Activated CD4-positive, alpha-beta T cell treated with anti-CD3 and anti-CD28 coated beads, Interleukin-2, amount 10 ng/mL, durations not matched to agents 7 days and 5 days (primary cell): ENCODE measurements at regions not wholly inside any gene's neighbourhood (a gene's known extent, or its start where the extent isn't known, plus 50 kb on each side); places are given as distances from the start of the nearest gene placed in this dataset.

Experiments
- CTCF ChIA-PET: fragments of 350-600 bp; sonication (Branson Sonifier 250); formaldehyde crosslinking; loops from one replicate; lab custom pipeline; 2021; ENCODE audit warnings: antibody characterized with exemption; lab: Charles Lee
- POLR2A ChIA-PET: fragments of 350-600 bp; sonication (Branson Sonifier 250); formaldehyde crosslinking; loops from one replicate; lab custom pipeline; 2021; ENCODE audit warnings: antibody characterized with exemption; lab: Charles Lee
- DNase-seq: peaks from one replicate; pipeline ENCODE4 v3.0.0-alpha.2; 2020
- H3K27ac Mint-ChIP-seq: one replicate; pipeline ENCODE4 v1.8.0; 2021; ENCODE audit warnings: mild to moderate bottlenecking, moderate library complexity, mixed read lengths
- H3K27me3 Mint-ChIP-seq: one replicate; pipeline ENCODE4 v1.8.0; 2021; ENCODE audit warnings: mixed read lengths
- H3K36me3 Mint-ChIP-seq: one replicate; pipeline ENCODE4 v1.8.0; 2021; ENCODE audit warnings: low read depth, mixed read lengths
- H3K4me1 Mint-ChIP-seq: one replicate; pipeline ENCODE4 v1.8.0; 2021; ENCODE audit warnings: mixed read lengths
- H3K4me3 Mint-ChIP-seq: one replicate; pipeline ENCODE4 v1.8.0; 2021; ENCODE audit warnings: mild to moderate bottlenecking, moderate library complexity, mixed read lengths
- H3K9me3 Mint-ChIP-seq: one replicate; pipeline ENCODE4 v1.8.0; 2021; ENCODE audit warnings: mixed read lengths

DNA sequence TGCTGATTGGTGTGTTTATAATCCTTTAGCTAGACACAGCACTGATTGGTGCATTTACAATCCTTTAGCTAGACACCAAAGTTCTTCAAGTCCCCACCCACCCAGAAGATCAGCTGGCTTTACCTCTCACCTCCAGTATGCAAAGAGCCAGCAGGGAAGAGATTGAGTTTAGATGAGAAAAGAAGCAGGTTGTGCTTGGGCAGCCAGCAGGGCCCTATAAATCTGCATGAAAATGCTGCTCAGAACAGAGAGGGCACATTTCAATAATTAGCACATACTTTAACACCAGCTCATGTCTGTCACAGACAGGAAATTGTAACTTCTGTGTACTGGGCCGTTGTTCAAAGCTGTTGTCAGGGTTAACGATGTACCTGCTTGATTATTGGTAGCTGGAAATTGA, 1204.3 kb downstream of the UQCRFS1 start:
- Mint-ChIP-seq H3K36me3 (no peaks in the 10 kb centered on the region), H3K9me3 (peaks cover 3% of the 10 kb centered on the region), H3K27me3 (no peaks in the 10 kb centered on the region), H3K4me1 (no peaks in the 10 kb centered on the region), H3K27ac (no peak overlapping the region), H3K4me3 (no peak overlapping the region)
- ChIA-PET CTCF (no interaction called here), POLR2A (no interaction called here)
- DNase-seq, result no peak

DNA sequence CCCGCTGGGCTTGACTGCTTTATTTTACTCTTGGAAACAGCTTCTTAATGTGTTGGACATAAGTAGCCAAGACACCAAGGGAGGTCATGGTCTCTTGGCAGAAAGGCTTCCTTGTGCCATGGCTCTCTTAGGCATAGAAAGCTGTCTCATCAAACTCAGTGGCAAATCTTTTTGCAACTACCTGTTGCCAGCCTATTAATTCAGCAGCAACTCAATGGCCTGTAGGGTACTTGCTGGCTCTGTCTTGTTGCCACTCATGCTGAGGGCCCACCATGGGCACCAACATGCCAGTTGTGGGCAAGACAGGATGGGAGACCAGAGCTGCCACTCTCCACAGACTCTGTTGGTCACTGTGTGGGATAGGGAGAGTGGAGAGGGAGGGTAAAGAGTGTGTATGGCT, 1209.4 kb downstream of the UQCRFS1 start:
- Mint-ChIP-seq H3K9me3 (no peaks in the 10 kb centered on the region), H3K4me1 (no peaks in the 10 kb centered on the region), H3K27ac (no peak overlapping the region), H3K36me3 (no peaks in the 10 kb centered on the region), H3K27me3 (no peaks in the 10 kb centered on the region), H3K4me3 (no peak overlapping the region)
- CTCF ChIA-PET, result no interaction called here
- no peak for DNase-seq
- POLR2A ChIA-PET, result no interaction called here

DNA sequence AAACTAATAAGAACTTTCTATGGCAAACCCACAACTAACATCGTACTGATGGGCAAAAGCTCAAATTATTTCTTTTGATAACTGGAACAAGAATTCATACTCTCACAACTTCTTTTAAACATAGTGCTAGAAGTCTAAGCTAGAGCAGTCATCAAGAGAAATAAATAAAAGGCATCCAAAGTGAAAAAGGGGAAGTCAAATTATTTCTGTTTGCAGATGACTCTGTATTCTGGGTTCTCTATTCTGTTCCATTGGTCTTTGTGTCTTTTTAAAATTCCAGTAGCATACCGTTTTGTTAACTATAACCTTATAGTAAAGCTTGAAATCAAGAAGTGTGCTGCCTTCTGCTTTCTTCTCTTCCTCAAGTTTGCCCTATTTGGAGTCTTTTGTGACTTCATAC, 1215.9 kb downstream of the UQCRFS1 start:
- no peaks in the 10 kb centered on the region for H3K27me3 Mint-ChIP-seq
- POLR2A ChIA-PET, result no interaction called here
- CTCF ChIA-PET, result no interaction called here
- no peak overlapping the region for H3K4me3 Mint-ChIP-seq
- no peaks in the 10 kb centered on the region for H3K9me3 Mint-ChIP-seq
- no peak overlapping the region for H3K27ac Mint-ChIP-seq
- DNase-seq, result no peak
- H3K4me1 Mint-ChIP-seq, result no peaks in the 10 kb centered on the region
- H3K36me3 Mint-ChIP-seq, result no peaks in the 10 kb centered on the region

DNA sequence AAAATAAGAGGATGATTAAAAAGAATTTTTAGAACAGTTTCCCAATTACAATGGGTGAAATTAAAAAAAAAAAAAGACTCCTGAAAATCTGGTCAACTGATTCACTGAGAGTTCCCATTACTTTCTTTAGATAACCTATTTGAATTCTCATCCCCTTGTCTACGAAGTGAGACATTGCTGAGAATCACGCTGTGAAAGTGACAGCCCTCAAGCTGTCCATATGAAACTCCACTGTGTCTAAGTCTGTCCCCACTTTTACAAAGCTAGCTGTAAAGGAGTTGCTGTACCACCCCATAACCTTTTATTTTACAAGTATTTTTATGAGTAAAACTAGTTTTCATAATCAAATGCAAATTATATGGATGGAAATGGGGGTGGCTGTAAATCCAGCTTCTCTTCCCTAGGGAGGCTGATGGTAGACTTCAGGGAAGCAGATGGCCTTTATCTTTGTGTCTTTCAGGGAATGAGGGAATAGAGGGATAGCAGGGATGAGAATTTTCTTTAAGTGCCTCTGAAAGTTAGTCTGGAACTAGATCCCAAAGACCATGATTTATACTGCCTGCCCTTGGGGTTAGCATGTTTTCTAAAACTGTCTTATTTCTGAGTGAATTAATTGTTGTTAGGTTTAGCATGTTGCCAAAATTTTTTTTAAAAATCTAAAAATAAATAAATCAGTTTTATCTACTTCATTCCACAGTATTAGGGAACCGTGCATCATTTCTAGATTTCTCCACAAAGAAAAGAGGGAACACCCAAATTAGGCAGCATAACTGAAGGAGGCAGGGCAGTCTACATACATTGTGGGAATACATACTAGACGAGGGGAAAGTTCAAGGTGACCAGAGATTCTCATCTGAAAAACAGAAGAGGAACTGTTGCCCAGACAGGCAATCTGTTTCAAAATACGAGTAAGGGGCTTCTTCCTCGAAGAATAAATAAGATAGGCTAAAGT, 1219.1 kb downstream of the UQCRFS1 start:
- CTCF ChIA-PET, result no interaction called here
- H3K9me3 Mint-ChIP-seq, result no peaks in the 10 kb centered on the region
- DNase-seq, result no peak

DNA sequence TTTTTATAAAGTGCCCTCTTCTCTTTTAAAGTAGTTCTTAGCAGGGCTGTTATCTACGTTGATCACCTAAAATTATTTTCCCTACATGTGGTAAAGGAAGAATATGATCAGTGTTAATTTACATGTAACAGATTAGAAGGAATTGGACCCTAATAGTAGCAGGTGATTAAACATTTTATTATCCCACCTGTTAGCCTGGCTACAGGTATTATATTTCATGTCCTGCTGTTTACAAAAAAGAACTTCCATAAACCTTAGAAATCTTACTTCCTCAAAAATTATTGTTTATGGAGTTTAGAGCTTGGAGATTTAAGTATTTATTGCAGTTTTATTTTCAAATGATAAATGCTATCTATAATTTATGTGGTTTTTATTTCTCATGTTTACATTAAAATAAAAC, 1226.7 kb downstream of the UQCRFS1 start:
- Mint-ChIP-seq H3K27ac (no peak overlapping the region), H3K9me3 (no peaks in the 10 kb centered on the region), H3K36me3 (no peaks in the 10 kb centered on the region), H3K27me3 (no peaks in the 10 kb centered on the region), H3K4me3 (no peak overlapping the region), H3K4me1 (no peaks in the 10 kb centered on the region)
- DNase-seq, result no peak
- CTCF ChIA-PET, result no interaction called here
- POLR2A ChIA-PET, result no interaction called here

More for the DNA sequence above, 1219.1 kb downstream of the UQCRFS1 start:
- no peaks in the 10 kb centered on the region for H3K27me3 Mint-ChIP-seq
- no peak overlapping the region for H3K27ac Mint-ChIP-seq
- H3K4me1 Mint-ChIP-seq, result no peaks in the 10 kb centered on the region
- POLR2A ChIA-PET, result no interaction called here
- H3K4me3 Mint-ChIP-seq, result no peak overlapping the region
- no peaks in the 10 kb centered on the region for H3K36me3 Mint-ChIP-seq

DNA sequence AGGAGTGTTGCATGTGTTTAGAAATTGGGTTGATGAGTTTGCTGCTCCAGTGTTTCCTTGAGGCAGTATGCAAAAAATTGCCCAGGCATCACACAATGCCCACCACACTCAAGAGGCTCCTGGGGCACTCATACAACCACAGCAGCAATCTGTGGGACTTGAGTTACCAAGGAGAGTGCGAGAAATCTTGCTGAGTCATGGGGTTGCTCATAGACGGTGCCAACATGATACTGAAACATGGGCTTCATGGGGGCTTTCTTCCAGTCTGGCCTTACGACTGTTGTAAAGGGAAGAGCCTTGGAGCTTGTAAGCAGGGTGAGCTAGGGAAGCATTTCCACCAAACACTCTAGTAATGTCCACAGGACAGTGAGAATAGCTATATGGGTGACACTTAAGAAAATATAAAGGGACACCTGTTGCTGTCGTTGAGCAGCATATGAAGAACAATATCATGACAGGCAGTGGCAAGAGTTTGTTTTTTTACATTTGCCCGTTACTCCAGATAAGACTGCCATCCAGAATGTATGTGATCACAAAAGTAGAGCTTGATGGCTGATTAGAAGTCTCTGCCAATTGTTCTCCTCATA, 1237.4 kb downstream of the UQCRFS1 start:
- CTCF ChIA-PET, result no interaction called here
- no peaks in the 10 kb centered on the region for H3K27me3 Mint-ChIP-seq

DNA sequence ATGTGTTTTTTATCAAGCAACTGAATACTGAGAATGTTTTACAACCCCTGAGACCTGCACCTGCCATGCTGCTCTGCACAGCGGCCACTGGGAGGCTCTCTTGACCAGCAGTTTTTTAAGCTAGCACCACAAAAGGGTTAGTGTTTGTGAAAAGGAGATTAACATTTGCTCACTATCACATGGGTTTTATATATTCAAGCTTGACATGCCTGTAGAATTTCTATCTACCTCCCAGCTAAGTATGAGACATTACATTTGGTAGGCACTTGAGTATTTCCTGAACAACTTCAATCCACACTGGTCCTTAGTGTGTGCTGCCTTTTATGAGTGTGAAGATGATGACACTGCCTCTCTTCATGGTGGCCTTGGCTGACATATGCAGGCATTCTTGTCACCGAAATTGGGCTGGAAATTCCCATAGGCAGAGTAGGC, 1238.9 kb downstream of the UQCRFS1 start:
- no peak overlapping the region for H3K27ac Mint-ChIP-seq

More for the DNA sequence above, 1237.4 kb downstream of the UQCRFS1 start:
- Mint-ChIP-seq H3K9me3 (no peaks in the 10 kb centered on the region), H3K4me3 (no peak overlapping the region), H3K4me1 (no peaks in the 10 kb centered on the region), H3K27ac (no peak overlapping the region), H3K36me3 (no peaks in the 10 kb centered on the region)
- POLR2A ChIA-PET, result no interaction called here
- no peak for DNase-seq

DNA sequence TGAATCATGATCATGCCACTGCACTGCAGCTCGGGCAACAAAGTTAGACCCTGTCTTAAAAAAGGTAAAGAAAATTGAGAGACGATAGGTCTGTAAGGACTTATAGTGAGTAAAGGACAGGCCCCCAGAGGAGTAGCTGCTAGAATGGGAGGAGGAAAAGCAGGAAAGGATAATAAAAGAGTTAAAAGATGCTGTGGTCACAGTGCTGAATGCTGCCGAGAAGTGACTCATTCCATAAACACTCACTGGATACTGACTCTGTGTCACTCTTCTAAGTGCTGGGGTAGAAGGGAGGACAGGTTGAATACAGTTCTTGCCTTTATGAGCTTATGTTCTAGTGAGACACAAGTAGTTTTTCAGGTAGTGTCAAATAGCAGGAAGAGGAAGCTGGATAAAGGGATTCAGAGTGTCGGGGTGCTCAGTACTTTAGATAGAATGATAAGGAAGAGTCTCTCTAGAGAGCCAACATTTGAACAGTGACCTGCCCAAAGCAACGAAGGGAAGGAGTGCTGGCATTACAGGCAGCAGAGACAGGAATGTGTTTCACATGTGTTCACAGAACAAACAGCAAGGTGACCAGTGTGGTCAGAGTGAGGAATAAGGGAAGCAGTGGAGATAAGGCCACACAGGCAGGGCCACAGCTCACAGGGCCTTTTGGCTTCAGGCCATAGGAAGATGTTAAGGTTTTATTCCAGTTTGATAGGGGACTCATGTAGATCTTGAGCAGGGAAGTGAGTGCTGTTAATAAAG, 1240.5 kb downstream of the UQCRFS1 start:
- Mint-ChIP-seq H3K4me1 (no peaks in the 10 kb centered on the region), H3K27ac (no peak overlapping the region), H3K27me3 (no peaks in the 10 kb centered on the region), H3K9me3 (no peaks in the 10 kb centered on the region), H3K36me3 (no peaks in the 10 kb centered on the region), H3K4me3 (no peak overlapping the region)
- DNase-seq, result no peak
- CTCF ChIA-PET, result no interaction called here
- POLR2A ChIA-PET, result no interaction called here

More for the DNA sequence above, 1238.9 kb downstream of the UQCRFS1 start:
- Mint-ChIP-seq H3K27me3 (no peaks in the 10 kb centered on the region), H3K36me3 (no peaks in the 10 kb centered on the region), H3K4me3 (no peak overlapping the region), H3K4me1 (no peaks in the 10 kb centered on the region), H3K9me3 (no peaks in the 10 kb centered on the region)
- POLR2A ChIA-PET, result no interaction called here
- peak; percentile 11 for DNase-seq
- CTCF ChIA-PET, result no interaction called here

DNA sequence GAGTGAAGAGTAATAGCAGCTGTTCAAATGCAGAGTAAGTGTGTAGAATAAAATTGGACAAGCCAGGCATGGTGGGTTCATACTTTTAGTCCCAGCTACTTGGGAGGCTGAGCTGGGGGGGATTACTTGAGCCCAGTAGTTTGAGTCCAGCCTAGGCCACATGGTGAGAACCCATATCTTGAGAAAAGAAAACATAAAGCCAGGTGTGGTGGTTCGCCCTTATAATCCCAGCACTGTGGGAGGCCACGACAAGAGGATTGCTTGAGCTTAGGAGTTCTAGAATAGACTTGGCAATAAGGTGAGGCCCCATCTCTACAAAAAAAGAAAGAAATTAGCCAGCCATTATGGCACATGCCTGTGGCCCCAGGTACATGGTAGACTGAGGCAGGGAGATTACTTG, 1241.1 kb downstream of the UQCRFS1 start:
- Mint-ChIP-seq H3K27me3 (no peaks in the 10 kb centered on the region), H3K4me1 (no peaks in the 10 kb centered on the region), H3K4me3 (no peak overlapping the region), H3K27ac (no peak overlapping the region), H3K9me3 (no peaks in the 10 kb centered on the region), H3K36me3 (no peaks in the 10 kb centered on the region)
- no peak for DNase-seq
- CTCF ChIA-PET, result no interaction called here
- POLR2A ChIA-PET, result interaction anchor here (0.5 kb wide), 1 partner anchor 609 kb away, joined by 5 read pairs; no protein-coding TSS in a partner anchor

DNA sequence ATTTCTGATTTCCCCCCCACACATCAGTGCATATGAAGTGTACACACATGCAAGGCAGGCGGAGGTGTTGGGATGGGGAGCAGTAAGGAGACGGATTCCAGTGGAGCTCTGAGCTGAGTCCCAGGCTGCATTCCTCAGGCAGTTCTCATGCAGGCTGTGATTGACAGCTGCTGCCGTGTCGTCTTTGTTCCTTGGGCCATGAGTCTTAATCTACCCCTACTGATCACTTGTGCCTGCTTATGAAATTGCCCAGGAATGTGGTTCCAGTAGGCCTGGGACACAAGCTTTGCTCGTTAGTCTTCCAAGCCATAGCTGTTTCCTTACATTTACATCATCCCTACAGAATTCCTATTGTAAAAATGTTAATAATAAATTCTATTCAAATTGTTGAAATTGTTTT, 1241.9 kb downstream of the UQCRFS1 start:
- H3K4me3 Mint-ChIP-seq, result no peak overlapping the region
- ChIA-PET POLR2A (no interaction called here), CTCF (no interaction called here)
- no peak for DNase-seq
- no peak overlapping the region for H3K27ac Mint-ChIP-seq
- H3K9me3 Mint-ChIP-seq, result no peaks in the 10 kb centered on the region
- no peaks in the 10 kb centered on the region for H3K36me3 Mint-ChIP-seq
- H3K4me1 Mint-ChIP-seq, result no peaks in the 10 kb centered on the region
- H3K27me3 Mint-ChIP-seq, result no peaks in the 10 kb centered on the region

DNA sequence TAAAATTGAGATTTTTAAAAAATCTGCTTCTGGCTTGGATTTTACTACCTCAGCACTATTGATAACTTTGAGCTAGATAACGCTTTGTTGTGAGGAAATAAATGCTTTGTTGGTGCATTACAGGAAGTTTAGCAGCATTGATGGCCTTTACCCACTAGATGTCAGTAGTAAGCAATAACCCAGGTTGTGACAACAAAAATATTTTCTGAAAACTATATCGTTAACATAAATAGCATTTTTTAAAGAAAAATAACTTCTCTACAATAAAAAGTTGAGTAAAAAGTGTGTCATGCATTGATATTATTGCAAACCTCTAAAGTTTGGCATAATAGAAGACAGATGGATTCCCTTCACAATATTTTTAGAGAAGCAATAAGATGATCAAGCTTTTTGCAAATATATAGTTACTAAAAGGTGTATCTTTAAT, 1246.5 kb downstream of the UQCRFS1 start:
- CTCF ChIA-PET, result no interaction called here
- POLR2A ChIA-PET, result no interaction called here
- H3K27ac Mint-ChIP-seq, result no peak overlapping the region
- no peak overlapping the region for H3K4me3 Mint-ChIP-seq
- H3K4me1 Mint-ChIP-seq, result no peaks in the 10 kb centered on the region
- H3K36me3 Mint-ChIP-seq, result no peaks in the 10 kb centered on the region
- H3K27me3 Mint-ChIP-seq, result peaks cover 4% of the 10 kb centered on the region
- H3K9me3 Mint-ChIP-seq, result no peaks in the 10 kb centered on the region
- DNase-seq, result peak; percentile 9

DNA sequence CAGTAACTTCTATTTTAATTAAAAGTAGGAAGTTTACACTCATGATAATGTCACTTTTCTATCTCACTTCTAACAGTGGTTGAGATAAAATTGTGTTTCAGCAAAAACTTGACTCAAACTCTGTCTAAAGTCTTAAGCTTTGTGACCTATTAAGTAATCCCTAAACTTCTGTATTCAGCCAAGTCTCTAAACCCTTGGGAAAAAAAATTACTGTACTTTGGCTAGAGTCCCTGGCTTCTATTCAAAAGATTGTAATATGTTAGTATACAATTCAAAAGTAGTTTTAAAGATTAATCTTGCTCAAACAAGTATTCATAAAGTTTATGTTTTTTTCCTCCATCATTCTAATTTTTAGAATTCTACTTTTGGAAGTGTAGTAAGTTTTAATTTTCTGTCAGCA, 1248.8 kb downstream of the UQCRFS1 start:
- CTCF ChIA-PET, result no interaction called here
- Mint-ChIP-seq H3K36me3 (no peaks in the 10 kb centered on the region), H3K4me3 (no peak overlapping the region), H3K27ac (no peak overlapping the region), H3K27me3 (peaks cover 4% of the 10 kb centered on the region), H3K4me1 (no peaks in the 10 kb centered on the region), H3K9me3 (no peaks in the 10 kb centered on the region)
- DNase-seq, result no peak
- POLR2A ChIA-PET, result no interaction called here

DNA sequence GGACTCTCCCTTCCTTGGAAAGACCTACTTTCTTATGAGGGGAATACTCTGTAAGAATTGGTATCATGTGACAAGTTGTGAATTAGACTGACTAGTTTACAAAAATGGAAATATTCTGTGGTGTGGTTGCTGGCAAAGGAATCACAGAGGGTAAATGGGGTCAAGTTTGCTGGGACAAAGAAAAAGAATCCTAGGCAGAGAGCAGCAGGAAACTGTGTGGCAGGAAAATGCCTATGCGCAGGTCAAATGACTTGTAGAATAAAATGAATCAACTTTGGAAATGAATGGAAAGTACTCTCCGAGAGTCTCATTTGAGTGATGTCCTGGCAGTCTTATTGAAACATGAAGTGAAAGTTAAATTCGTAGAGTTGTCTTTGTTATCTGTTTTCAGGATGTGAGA, 1250.7 kb downstream of the UQCRFS1 start:
- DNase-seq, result no peak
- Mint-ChIP-seq H3K36me3 (no peaks in the 10 kb centered on the region), H3K4me3 (no peak overlapping the region), H3K27ac (no peak overlapping the region), H3K4me1 (no peaks in the 10 kb centered on the region), H3K9me3 (no peaks in the 10 kb centered on the region), H3K27me3 (peaks cover 4% of the 10 kb centered on the region)
- ChIA-PET POLR2A (no interaction called here), CTCF (no interaction called here)
